ENCODE measurements at regions not wholly inside any gene's neighbourhood (a gene's known extent, or its start where the extent isn't known, plus 50 kb on each side); places are given as distances from the start of the nearest gene placed in this dataset.

GRCh38 chr3:106114220-106114619, 245.4 kb upstream of the CBLB start:
- H3K27ac ChIP-seq (replicated peaks) = no peak overlapping the region
- H3K9me3 ChIP-seq (replicated peaks) = no peaks in the 10 kb centered on the region
- no peak for DNase-seq
- no peaks in the 10 kb centered on the region for H3K27me3 ChIP-seq (ENCODE audit: low read depth)
- intact Hi-C loops (cut with micrococcal nuclease) = no loop called here
- no peaks in the 10 kb centered on the region for H3K36me3 ChIP-seq
- TF ChIP-seq CTCF (IDR thresholded peaks at IDR 0.05; ENCODE audit: borderline replicate concordance) = no peak
- H3K4me3 ChIP-seq = no peak overlapping the region
- H3K4me1 ChIP-seq = no peaks in the 10 kb centered on the region

- no peak for DNase-seq
- intact Hi-C loops (cut with micrococcal nuclease) = no loop called here
- H3K9me3 ChIP-seq (replicated peaks) = no peaks in the 10 kb centered on the region
- no peak overlapping the region for H3K4me3 ChIP-seq
- H3K27ac ChIP-seq (replicated peaks) = no peak overlapping the region
- H3K36me3 ChIP-seq = no peaks in the 10 kb centered on the region
- H3K4me1 ChIP-seq = no peaks in the 10 kb centered on the region
- no peaks in the 10 kb centered on the region for H3K27me3 ChIP-seq (ENCODE audit: low read depth)
- no peak for TF ChIP-seq CTCF (IDR thresholded peaks at IDR 0.05; ENCODE audit: borderline replicate concordance)
These were observed 246.0 kb upstream of the CBLB start for GRCh38 chr3:106114848-106115247.

GRCh38 chr3:106115557-106115956, 246.7 kb upstream of the CBLB start:
- DNase-seq = no peak
- Histone ChIP-seq H3K27me3 (ENCODE audit: low read depth) (no peaks in the 10 kb centered on the region), H3K36me3 (no peaks in the 10 kb centered on the region), H3K9me3 (replicated peaks) (no peaks in the 10 kb centered on the region), H3K4me3 (no peak overlapping the region), H3K27ac (replicated peaks) (no peak overlapping the region), H3K4me1 (no peaks in the 10 kb centered on the region)
- TF ChIP-seq CTCF (IDR thresholded peaks at IDR 0.05; ENCODE audit: borderline replicate concordance) = no peak
- intact Hi-C loops (cut with micrococcal nuclease) = no loop called here

GRCh38 chr3:106116733-106117489, 248.1 kb upstream of the CBLB start:
- Histone ChIP-seq H3K27ac (replicated peaks) (no peak overlapping the region), H3K4me3 (no peak overlapping the region), H3K27me3 (ENCODE audit: low read depth) (no peaks in the 10 kb centered on the region), H3K36me3 (no peaks in the 10 kb centered on the region), H3K4me1 (no peaks in the 10 kb centered on the region), H3K9me3 (replicated peaks) (no peaks in the 10 kb centered on the region)
- TF ChIP-seq CTCF (IDR thresholded peaks at IDR 0.05; ENCODE audit: borderline replicate concordance) = no peak
- DNase-seq = no peak
- intact Hi-C loops (cut with micrococcal nuclease) = no loop called here

GRCh38 chr3:106117490-106117858, 248.7 kb upstream of the CBLB start:
- no peak for TF ChIP-seq CTCF (IDR thresholded peaks at IDR 0.05; ENCODE audit: borderline replicate concordance)
- no peak for DNase-seq

More at GRCh38 chr3:106117490-106117858, 248.7 kb upstream of the CBLB start:
- intact Hi-C loops (cut with micrococcal nuclease) = no loop called here
- Histone ChIP-seq H3K4me3 (no peak overlapping the region), H3K36me3 (no peaks in the 10 kb centered on the region), H3K27me3 (ENCODE audit: low read depth) (no peaks in the 10 kb centered on the region), H3K27ac (replicated peaks) (no peak overlapping the region), H3K9me3 (replicated peaks) (no peaks in the 10 kb centered on the region), H3K4me1 (no peaks in the 10 kb centered on the region)
